ENCODE measurements at regions not wholly inside any gene's neighbourhood (a gene's known extent, or its start where the extent isn't known, plus 50 kb on each side); places are given as distances from the start of the nearest gene placed in this dataset.
A peak's percentile ranks its signal among the peaks of the same experiment; 100 is the strongest.

- no peak for DNase-seq
- H3K27me3 ChIP-seq = no peaks in the 10 kb centered on the region
- H3K4me1 ChIP-seq = no peaks in the 10 kb centered on the region
- no peak overlapping the region for H3K4me3 ChIP-seq
- no peaks in the 10 kb centered on the region for H3K36me3 ChIP-seq
- H3K27ac ChIP-seq = no peak overlapping the region
- TF ChIP-seq CTCF (IDR thresholded peaks at IDR 0.05) (no peak), POLR2A (IDR thresholded peaks at IDR 0.05) (no peak)
- H3K9me3 ChIP-seq = no peaks in the 10 kb centered on the region
These were observed 478.2 kb upstream of the ROBO2 start for GRCh38 chr3:76561494-76562236.

- Histone ChIP-seq H3K4me3 (no peak overlapping the region), H3K27ac (no peak overlapping the region), H3K9me3 (no peaks in the 10 kb centered on the region), H3K27me3 (no peaks in the 10 kb centered on the region), H3K36me3 (no peaks in the 10 kb centered on the region), H3K4me1 (no peaks in the 10 kb centered on the region)
- DNase-seq = no peak
- TF ChIP-seq POLR2A (IDR thresholded peaks at IDR 0.05) = no peak
- no peak for TF ChIP-seq CTCF (IDR thresholded peaks at IDR 0.05)
These were observed 474.2 kb upstream of the ROBO2 start for GRCh38 chr3:76565496-76566210.

- TF ChIP-seq CTCF (IDR thresholded peaks at IDR 0.05) (no peak), POLR2A (IDR thresholded peaks at IDR 0.05) (no peak)
- Histone ChIP-seq H3K4me3 (no peak overlapping the region), H3K27ac (no peak overlapping the region), H3K36me3 (no peaks in the 10 kb centered on the region), H3K4me1 (no peaks in the 10 kb centered on the region), H3K27me3 (no peaks in the 10 kb centered on the region), H3K9me3 (no peaks in the 10 kb centered on the region)
- DNase-seq = no peak
These were observed 473.7 kb upstream of the ROBO2 start for GRCh38 chr3:76566211-76566534.

GRCh38 chr3:76566904-76567303 is 473.0 kb upstream of the ROBO2 start:
- Histone ChIP-seq H3K9me3 (no peaks in the 10 kb centered on the region), H3K36me3 (no peaks in the 10 kb centered on the region), H3K4me3 (no peak overlapping the region), H3K27me3 (no peaks in the 10 kb centered on the region), H3K27ac (no peak overlapping the region), H3K4me1 (no peaks in the 10 kb centered on the region)
- TF ChIP-seq POLR2A (IDR thresholded peaks at IDR 0.05) (no peak), CTCF (IDR thresholded peaks at IDR 0.05) (no peak)
- no peak for DNase-seq

GRCh38 chr3:76570436-76571057 is 469.4 kb upstream of the ROBO2 start:
- DNase-seq = no peak
- no peaks in the 10 kb centered on the region for H3K36me3 ChIP-seq
- H3K27ac ChIP-seq = no peak overlapping the region
- H3K4me1 ChIP-seq = no peaks in the 10 kb centered on the region
- no peak overlapping the region for H3K4me3 ChIP-seq
- TF ChIP-seq POLR2A (IDR thresholded peaks at IDR 0.05) (no peak), CTCF (IDR thresholded peaks at IDR 0.05) (peak in 4 of 6 experiments; percentile 15 to 33 (median 22))
- no peaks in the 10 kb centered on the region for H3K27me3 ChIP-seq
- no peaks in the 10 kb centered on the region for H3K9me3 ChIP-seq

Measured in Peyer's patch (tissue), 4 donors.